GM23338 (cell line): ENCODE measurements at regions not wholly inside any gene's neighbourhood (a gene's known extent, or its start where the extent isn't known, plus 50 kb on each side); places are given as distances from the start of the nearest gene placed in this dataset.

Experiments
- CREB1 ChIP-seq: fragments of 250-450 bp; sonication (Bioruptor Pico); IDR thresholded peaks from 2 replicates; pipeline ENCODE4 v1.5.0; 2020; ENCODE audit warnings: low read depth, mild to moderate bottlenecking, moderate library complexity
- EZH2 ChIP-seq: fragments of 200-600 bp; sonication (generic); IDR thresholded peaks from one replicate; pipeline ENCODE4 v1.8.0; 2017; ENCODE audit warnings: antibody characterized with exemption, mild to moderate bottlenecking, low read depth; ENCODE audit not compliant: unreplicated experiment
- EZH2phosphoT487 ChIP-seq: fragments of 200-600 bp; sonication (generic); IDR thresholded peaks from one replicate; pipeline ENCODE4 v1.8.1; 2018; ENCODE audit warnings: antibody characterized with exemption; ENCODE audit not compliant: unreplicated experiment
- POLR2AphosphoS5 ChIP-seq: IDR thresholded peaks from 2 replicates; pipeline ENCODE4 v1.6.1; 2016; ENCODE audit warnings: antibody characterized with exemption, low read depth
- REST ChIP-seq: IDR thresholded peaks from one replicate; pipeline ENCODE4 v1.6.1; 2018; ENCODE audit warnings: antibody characterized with exemption; ENCODE audit not compliant: unreplicated experiment
- ZNF114 ChIP-seq: fragments of 250-450 bp; sonication (Bioruptor Pico); IDR thresholded peaks from 2 replicates; pipeline ENCODE4 v1.5.0; 2020; ENCODE audit warnings: mild to moderate bottlenecking, moderate library complexity
- ZNF331 ChIP-seq: fragments of 250-450 bp; sonication (Bioruptor Pico); IDR thresholded peaks from 2 replicates; pipeline ENCODE4 v1.5.0; 2020; ENCODE audit warnings: low read depth, mild to moderate bottlenecking, moderate library complexity
- TF ChIP-seq, protein P1 (sequence below), 2 experiments: fragments of 200-600 bp in 1 of 2; sonication (generic) in 1 of 2; conservative IDR thresholded peaks; 2 replicates each; pipeline versions ENCODE4 v1.5.1 to v1.6.1; 2016 to 2017; ENCODE audit warnings: antibody characterized with exemption in 2 of 2, low read depth in 2 of 2, mild to moderate bottlenecking in 2 of 2, moderate library complexity in 1 of 2
- TF ChIP-seq, protein P2 (sequence below): fragments of 250-450 bp; sonication (Bioruptor Pico); IDR thresholded peaks from 2 replicates; pipeline ENCODE4 v1.5.0; 2020; ENCODE audit warnings: mild to moderate bottlenecking, moderate library complexity

- TF ChIP-seq POLR2AphosphoS5: no peak
- TF ChIP-seq REST: no peak
- TF ChIP-seq EZH2: no peak
- TF ChIP-seq, protein P1, sequence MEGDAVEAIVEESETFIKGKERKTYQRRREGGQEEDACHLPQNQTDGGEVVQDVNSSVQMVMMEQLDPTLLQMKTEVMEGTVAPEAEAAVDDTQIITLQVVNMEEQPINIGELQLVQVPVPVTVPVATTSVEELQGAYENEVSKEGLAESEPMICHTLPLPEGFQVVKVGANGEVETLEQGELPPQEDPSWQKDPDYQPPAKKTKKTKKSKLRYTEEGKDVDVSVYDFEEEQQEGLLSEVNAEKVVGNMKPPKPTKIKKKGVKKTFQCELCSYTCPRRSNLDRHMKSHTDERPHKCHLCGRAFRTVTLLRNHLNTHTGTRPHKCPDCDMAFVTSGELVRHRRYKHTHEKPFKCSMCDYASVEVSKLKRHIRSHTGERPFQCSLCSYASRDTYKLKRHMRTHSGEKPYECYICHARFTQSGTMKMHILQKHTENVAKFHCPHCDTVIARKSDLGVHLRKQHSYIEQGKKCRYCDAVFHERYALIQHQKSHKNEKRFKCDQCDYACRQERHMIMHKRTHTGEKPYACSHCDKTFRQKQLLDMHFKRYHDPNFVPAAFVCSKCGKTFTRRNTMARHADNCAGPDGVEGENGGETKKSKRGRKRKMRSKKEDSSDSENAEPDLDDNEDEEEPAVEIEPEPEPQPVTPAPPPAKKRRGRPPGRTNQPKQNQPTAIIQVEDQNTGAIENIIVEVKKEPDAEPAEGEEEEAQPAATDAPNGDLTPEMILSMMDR (conservative IDR thresholded peaks at IDR 0.05; ENCODE audit: low read depth in 2 of 2): no peak
- no peak for TF ChIP-seq CREB1
- no peak for TF ChIP-seq EZH2phosphoT487
- TF ChIP-seq ZNF114 (CRISPR knock-in tag): no peak
- TF ChIP-seq, protein P2, sequence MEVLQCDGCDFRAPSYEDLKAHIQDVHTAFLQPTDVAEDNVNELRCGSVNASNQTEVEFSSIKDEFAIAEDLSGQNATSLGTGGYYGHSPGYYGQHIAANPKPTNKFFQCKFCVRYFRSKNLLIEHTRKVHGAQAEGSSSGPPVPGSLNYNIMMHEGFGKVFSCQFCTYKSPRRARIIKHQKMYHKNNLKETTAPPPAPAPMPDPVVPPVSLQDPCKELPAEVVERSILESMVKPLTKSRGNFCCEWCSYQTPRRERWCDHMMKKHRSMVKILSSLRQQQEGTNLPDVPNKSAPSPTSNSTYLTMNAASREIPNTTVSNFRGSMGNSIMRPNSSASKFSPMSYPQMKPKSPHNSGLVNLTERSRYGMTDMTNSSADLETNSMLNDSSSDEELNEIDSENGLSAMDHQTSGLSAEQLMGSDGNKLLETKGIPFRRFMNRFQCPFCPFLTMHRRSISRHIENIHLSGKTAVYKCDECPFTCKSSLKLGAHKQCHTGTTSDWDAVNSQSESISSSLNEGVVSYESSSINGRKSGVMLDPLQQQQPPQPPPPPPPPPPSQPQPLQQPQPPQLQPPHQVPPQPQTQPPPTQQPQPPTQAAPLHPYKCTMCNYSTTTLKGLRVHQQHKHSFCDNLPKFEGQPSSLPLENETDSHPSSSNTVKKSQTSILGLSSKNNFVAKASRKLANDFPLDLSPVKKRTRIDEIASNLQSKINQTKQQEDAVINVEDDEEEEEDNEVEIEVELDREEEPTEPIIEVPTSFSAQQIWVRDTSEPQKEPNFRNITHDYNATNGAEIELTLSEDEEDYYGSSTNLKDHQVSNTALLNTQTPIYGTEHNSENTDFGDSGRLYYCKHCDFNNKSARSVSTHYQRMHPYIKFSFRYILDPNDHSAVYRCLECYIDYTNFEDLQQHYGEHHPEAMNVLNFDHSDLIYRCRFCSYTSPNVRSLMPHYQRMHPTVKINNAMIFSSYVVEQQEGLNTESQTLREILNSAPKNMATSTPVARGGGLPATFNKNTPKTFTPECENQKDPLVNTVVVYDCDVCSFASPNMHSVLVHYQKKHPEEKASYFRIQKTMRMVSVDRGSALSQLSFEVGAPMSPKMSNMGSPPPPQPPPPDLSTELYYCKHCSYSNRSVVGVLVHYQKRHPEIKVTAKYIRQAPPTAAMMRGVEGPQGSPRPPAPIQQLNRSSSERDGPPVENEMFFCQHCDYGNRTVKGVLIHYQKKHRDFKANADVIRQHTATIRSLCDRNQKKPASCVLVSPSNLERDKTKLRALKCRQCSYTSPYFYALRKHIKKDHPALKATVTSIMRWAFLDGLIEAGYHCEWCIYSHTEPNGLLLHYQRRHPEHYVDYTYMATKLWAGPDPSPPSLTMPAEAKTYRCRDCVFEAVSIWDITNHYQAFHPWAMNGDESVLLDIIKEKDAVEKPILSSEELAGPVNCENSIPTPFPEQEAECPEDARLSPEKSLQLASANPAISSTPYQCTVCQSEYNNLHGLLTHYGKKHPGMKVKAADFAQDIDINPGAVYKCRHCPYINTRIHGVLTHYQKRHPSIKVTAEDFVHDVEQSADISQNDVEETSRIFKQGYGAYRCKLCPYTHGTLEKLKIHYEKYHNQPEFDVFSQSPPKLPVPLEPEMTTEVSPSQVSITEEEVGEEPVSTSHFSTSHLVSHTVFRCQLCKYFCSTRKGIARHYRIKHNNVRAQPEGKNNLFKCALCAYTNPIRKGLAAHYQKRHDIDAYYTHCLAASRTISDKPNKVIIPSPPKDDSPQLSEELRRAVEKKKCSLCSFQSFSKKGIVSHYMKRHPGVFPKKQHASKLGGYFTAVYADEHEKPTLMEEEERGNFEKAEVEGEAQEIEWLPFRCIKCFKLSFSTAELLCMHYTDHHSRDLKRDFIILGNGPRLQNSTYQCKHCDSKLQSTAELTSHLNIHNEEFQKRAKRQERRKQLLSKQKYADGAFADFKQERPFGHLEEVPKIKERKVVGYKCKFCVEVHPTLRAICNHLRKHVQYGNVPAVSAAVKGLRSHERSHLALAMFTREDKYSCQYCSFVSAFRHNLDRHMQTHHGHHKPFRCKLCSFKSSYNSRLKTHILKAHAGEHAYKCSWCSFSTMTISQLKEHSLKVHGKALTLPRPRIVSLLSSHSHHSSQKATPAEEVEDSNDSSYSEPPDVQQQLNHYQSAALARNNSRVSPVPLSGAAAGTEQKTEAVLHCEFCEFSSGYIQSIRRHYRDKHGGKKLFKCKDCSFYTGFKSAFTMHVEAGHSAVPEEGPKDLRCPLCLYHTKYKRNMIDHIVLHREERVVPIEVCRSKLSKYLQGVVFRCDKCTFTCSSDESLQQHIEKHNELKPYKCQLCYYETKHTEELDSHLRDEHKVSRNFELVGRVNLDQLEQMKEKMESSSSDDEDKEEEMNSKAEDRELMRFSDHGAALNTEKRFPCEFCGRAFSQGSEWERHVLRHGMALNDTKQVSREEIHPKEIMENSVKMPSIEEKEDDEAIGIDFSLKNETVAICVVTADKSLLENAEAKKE (CRISPR knock-in tag): no peak
- no peak for TF ChIP-seq ZNF331 (CRISPR knock-in tag)
These were observed 131.5 kb upstream of the L3MBTL4 start for GRCh38 chr18:6546229-6546628.
